ENCODE measurements at regions not wholly inside any gene's neighbourhood (a gene's known extent, or its start where the extent isn't known, plus 50 kb on each side); places are given as distances from the start of the nearest gene placed in this dataset.
A peak's percentile ranks its signal among the peaks of the same experiment; 100 is the strongest.

DNA sequence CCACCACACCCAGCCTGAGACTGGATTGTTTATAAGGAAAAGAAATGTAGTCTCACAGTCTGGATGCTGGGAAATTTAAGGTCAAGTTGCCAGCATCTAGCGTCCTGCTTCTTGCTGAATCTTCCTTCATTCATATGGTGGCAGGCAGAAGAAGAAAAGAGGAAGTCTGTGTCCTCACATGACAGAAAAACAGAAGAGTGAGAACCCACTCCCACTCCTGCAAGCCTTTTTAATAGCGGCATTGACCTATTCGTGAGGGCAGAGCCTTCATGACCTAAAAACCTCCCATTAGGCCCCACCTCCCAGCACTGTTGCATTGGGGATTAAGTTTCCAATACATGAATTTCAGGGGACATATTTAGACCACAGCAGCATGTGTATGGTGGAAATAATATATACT, 160.8 kb upstream of the BMP2 start:
- TF ChIP-seq TAF1 (IDR thresholded peaks at IDR 0.05; ENCODE audit: low read depth, low read length) (no peak), POLR2A (IDR thresholded peaks at IDR 0.05; ENCODE audit: low read depth, low read length) (no peak), PAX5 (IDR thresholded peaks at IDR 0.05; ENCODE audit: insufficient read depth, low read length, severe bottlenecking) (no peak), POU2F2 (IDR thresholded peaks at IDR 0.05; ENCODE audit: low read depth, low read length) (no peak), SPI1 (IDR thresholded peaks at IDR 0.05; ENCODE audit: low read depth, low read length) (no peak), POLR2AphosphoS5 (IDR thresholded peaks at IDR 0.05; ENCODE audit: low read depth, low read length) (no peak)
- DNase-seq (ENCODE audit: insufficient read length, low spot score) (no peak), FAIRE-seq (no peak)

DNA sequence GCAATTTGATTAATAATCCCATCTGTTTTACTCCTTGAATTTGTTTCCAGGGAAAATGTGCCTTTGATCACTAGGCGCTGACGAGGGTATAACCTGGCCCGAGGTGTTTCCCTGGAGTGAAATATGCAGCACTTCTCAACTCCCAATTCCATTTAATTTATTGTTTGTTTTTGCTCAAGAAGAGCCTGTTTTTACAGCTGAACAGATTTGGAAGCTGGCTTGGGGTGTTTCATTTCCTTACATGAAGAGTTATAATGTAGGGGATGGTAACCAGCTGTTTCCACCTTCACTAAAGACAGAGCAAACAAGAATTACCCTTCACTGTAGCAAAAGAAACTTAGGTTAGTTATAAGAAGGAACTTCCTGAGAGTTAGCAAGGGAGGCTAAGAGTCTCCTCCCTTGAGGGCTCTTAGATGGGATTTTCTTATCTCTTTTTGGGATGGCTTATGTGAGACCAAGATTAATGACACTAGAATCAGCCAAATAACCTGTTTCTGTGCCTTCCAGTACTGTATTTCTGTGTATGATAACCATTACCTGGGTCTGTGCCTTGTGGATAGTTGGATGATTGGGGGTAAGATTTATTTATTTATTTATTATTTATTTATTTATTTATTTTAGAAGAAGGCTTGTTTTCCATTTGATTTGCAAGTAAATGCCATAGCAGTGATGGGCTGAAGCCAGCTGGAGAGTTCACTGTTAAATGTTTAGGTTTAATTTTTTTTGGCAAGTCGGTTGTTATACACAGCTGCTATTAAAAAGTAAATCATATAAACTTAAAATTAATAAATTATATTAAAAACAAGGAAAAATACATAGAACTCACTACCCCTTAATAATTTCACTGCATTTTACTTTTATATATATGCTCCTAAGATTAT, 162.2 kb upstream of the BMP2 start:
- FAIRE-seq (no peak), DNase-seq (ENCODE audit: insufficient read length, low spot score) (no peak)
- TF ChIP-seq SPI1 (IDR thresholded peaks at IDR 0.05; ENCODE audit: low read depth, low read length) = no peak
- TF ChIP-seq TAF1 (IDR thresholded peaks at IDR 0.05; ENCODE audit: low read depth, low read length) = no peak

DNA sequence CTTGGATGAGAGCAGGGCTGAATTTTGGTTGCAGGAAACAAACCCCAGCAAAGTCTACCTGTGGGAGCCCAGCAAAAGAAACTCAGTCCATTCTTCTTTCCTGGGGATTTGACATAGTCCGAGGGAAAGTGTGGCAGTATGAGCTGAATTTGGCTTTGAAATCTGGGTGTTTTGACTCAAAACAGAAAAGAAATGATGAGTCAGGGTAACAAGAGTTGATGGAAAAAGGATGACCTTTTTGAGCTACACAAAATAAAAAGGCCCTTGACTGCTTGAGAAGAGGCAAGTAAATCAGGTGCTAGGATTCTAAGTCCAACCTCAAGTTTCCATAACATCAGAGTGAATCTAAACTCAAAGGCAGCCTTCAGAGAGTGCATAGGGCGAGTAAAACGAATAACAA, 163.3 kb upstream of the BMP2 start:
- no peak for TF ChIP-seq POU2F2 (IDR thresholded peaks at IDR 0.05; ENCODE audit: low read depth, low read length)
- no peak for TF ChIP-seq POLR2AphosphoS5 (IDR thresholded peaks at IDR 0.05; ENCODE audit: low read depth, low read length)
- TF ChIP-seq SPI1 (IDR thresholded peaks at IDR 0.05; ENCODE audit: low read depth, low read length) = no peak
- TF ChIP-seq POLR2A (IDR thresholded peaks at IDR 0.05; ENCODE audit: low read depth, low read length) = no peak
- TF ChIP-seq TAF1 (IDR thresholded peaks at IDR 0.05; ENCODE audit: low read depth, low read length) = no peak
- no peak for TF ChIP-seq PAX5 (IDR thresholded peaks at IDR 0.05; ENCODE audit: insufficient read depth, low read length, severe bottlenecking)
- DNase-seq (ENCODE audit: insufficient read length, low spot score) (no peak), FAIRE-seq (no peak)

DNA sequence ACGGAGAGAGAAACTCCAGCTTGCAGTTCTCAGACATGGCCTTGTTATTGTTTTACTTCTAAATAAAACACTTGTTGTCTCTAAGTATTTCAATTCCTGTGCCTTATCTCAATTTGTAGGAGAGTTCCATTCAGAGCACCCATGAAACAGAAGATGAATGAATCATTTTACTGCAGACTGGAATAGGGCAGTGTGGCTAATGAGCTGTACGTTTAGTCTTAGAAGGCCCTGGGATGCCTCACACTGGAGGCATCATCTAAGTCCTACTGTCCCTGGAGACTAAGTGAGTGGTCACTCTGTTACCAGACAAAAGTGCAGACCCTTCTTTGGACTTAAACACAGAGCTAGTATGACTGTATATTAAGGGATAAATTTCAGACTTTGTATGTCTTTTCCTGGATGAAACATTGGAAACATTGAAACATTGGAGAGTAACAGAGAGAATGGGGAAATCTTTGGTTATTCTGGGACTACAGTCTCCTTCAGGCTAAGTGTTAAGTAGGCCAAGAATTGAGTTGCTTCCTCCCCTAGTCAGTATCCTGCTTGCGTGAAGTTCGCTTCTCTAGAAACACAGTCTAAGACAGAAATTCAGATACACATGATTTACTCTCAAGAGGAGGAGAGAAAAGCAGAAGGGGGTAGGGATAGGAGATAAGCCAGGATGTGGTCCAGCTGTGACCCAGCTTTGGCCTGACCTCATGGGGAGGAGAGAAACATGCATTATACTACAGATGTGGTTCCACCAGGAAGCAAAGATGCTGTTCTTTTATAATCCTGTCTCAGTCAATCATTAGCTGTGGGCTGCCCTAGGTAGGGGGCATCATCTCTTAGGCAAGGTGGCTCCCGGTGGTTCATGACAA, 167.4 kb upstream of the BMP2 start:
- TF ChIP-seq POLR2AphosphoS5 (IDR thresholded peaks at IDR 0.05; ENCODE audit: low read depth, low read length) = no peak
- FAIRE-seq = no peak
- no peak for DNase-seq (ENCODE audit: insufficient read length, low spot score)

DNA sequence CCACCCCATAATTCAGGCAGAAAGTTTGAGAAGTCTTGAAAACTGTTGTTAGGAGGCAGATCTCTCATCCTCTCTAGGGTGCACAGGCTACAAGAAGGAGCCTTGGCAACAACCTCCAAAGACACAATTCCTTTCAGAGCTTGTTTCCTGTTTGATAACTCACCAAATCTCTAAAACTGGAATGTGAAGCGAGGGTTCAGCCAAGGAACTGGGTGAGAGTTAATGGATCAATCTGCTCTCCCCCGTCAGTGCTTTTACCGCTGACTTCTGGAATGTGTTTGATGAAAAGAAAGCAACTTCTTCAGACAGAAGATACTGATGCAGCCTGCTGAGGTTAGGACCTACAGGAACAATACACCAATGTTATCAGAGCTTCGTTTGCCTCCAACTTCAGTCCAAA, 171.8 kb upstream of the BMP2 start:
- DNase-seq (ENCODE audit: insufficient read length, low spot score) = no peak
- FAIRE-seq = no peak
- TF ChIP-seq POU2F2 (IDR thresholded peaks at IDR 0.05; ENCODE audit: low read depth, low read length) (no peak), TAF1 (IDR thresholded peaks at IDR 0.05; ENCODE audit: low read depth, low read length) (no peak), POLR2AphosphoS5 (IDR thresholded peaks at IDR 0.05; ENCODE audit: low read depth, low read length) (no peak), POLR2A (IDR thresholded peaks at IDR 0.05; ENCODE audit: low read depth, low read length) (no peak), SPI1 (IDR thresholded peaks at IDR 0.05; ENCODE audit: low read depth, low read length) (no peak), PAX5 (IDR thresholded peaks at IDR 0.05; ENCODE audit: insufficient read depth, low read length, severe bottlenecking) (no peak)

DNA sequence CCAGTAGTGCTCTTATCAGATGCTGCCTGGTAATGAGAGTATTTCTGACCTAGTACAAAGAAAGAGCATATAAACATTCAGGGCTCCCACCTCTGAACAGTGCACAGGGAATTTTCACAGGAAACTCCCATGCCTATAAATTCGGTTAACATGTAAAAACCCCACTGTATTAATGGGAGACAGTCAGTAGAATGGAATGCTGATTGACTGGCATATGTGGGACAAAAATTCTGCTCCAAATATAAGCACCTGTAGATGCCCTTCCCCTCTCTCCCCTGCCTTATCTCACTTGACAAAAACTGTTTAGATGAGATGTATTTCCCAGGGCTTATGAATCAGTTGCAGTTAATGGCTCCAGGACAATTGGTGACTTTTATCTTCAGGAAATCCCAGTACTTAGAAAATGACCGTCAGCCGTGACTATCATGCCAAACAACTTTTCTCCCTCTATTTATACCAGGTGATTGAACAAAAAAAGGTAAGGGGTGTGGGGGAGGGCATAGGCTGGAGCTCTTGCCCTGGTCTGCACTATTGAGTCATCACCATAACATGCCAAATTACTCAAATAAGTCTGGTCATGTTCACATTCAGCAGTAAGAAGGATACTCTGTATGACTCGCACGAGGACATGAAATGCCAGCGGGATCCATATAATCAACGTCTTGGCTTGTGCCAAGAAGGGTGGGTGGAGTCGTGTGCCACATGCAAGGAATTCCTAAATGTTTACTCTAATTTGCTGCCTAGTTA, 176.4 kb upstream of the BMP2 start:
- no peak for FAIRE-seq
- TF ChIP-seq POLR2AphosphoS5 (IDR thresholded peaks at IDR 0.05; ENCODE audit: low read depth, low read length) (no peak), POU2F2 (IDR thresholded peaks at IDR 0.05; ENCODE audit: low read depth, low read length) (no peak), POLR2A (IDR thresholded peaks at IDR 0.05; ENCODE audit: low read depth, low read length) (no peak), PAX5 (IDR thresholded peaks at IDR 0.05; ENCODE audit: insufficient read depth, low read length, severe bottlenecking) (no peak), SPI1 (IDR thresholded peaks at IDR 0.05; ENCODE audit: low read depth, low read length) (no peak), TAF1 (IDR thresholded peaks at IDR 0.05; ENCODE audit: low read depth, low read length) (no peak)
- no peak for DNase-seq (ENCODE audit: insufficient read length, low spot score)

DNA sequence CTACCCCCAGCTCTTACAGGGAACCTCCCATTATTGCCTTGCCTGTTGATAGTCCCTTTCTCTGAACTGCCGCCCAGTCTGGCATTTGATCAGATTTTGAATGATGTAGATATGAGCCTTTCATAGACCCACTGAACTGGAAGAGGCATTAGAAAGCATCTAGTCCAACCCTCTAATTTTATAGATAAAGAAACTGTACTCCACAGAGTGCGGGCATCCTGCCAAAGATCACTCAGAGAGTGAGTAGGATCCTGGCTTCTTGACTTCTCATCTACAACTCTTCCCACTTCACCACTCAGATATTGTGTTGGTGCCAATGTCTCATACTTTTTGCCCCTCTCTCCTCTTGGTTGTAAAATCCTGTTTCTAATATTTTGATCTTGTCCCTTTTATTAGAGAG, 179.2 kb upstream of the BMP2 start:
- no peak for DNase-seq (ENCODE audit: insufficient read length, low spot score)
- no peak for FAIRE-seq
- no peak for TF ChIP-seq POLR2A (IDR thresholded peaks at IDR 0.05; ENCODE audit: low read depth, low read length)
- no peak for TF ChIP-seq SPI1 (IDR thresholded peaks at IDR 0.05; ENCODE audit: low read depth, low read length)

DNA sequence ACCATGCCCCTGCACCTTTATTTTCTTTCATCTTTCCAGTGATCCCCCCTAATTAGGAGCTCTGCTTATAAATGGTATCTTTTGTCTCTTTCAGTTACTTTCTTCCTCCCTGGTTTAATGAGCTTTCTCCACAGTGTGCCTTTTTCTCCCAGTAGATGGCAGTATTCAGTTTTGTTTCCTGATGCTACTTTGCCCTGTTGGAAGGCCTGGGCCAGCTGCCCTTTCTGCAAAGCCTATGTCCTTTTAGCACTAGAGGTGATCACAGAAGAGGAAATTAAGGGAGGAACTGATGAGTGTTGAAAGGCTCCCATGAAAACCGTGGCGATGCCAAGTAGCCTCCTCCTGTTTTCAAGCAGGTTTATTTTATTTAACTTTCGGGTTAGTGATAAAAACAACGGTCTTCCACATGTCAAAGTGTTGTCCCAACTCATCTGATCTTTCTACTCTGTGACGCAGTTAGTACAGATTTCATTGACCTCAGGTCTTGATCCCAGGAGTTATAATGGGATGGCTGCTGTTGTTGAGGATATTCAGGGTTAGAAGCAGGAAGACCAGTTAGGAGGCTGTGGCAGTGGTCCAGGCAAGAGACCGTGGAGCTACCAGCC, 184.2 kb upstream of the BMP2 start:
- DNase-seq (ENCODE audit: insufficient read length, low spot score) (peak; percentile 11), FAIRE-seq (peak; percentile 31)
- TF ChIP-seq TAF1 (IDR thresholded peaks at IDR 0.05; ENCODE audit: low read depth, low read length) (no peak), POU2F2 (IDR thresholded peaks at IDR 0.05; ENCODE audit: low read depth, low read length) (no peak), POLR2AphosphoS5 (IDR thresholded peaks at IDR 0.05; ENCODE audit: low read depth, low read length) (no peak), PAX5 (IDR thresholded peaks at IDR 0.05; ENCODE audit: insufficient read depth, low read length, severe bottlenecking) (no peak), SPI1 (IDR thresholded peaks at IDR 0.05; ENCODE audit: low read depth, low read length) (no peak), POLR2A (IDR thresholded peaks at IDR 0.05; ENCODE audit: low read depth, low read length) (no peak)

DNA sequence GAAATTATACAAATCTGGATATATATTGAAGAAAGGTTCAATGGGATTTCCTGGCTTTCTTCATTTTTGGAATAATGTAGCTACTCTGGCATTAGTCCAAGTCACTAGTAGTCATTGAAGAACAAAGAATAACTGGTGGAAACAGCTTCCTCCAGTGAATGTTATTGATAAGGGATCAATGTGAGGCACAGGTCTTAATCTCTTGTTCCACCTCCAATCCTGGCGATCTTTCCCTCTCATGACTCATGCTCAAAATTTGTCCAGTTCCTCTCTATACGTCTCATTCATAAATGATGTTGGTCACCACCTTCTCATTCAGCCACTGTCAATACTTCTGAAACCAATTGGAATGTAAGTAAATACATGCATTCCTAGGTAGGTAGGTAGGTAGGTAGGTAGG, 185.0 kb upstream of the BMP2 start:
- no peak for TF ChIP-seq SPI1 (IDR thresholded peaks at IDR 0.05; ENCODE audit: low read depth, low read length)
- TF ChIP-seq TAF1 (IDR thresholded peaks at IDR 0.05; ENCODE audit: low read depth, low read length) = no peak
- no peak for TF ChIP-seq POLR2A (IDR thresholded peaks at IDR 0.05; ENCODE audit: low read depth, low read length)
- TF ChIP-seq POU2F2 (IDR thresholded peaks at IDR 0.05; ENCODE audit: low read depth, low read length) = no peak
- no peak for TF ChIP-seq POLR2AphosphoS5 (IDR thresholded peaks at IDR 0.05; ENCODE audit: low read depth, low read length)
- no peak for TF ChIP-seq PAX5 (IDR thresholded peaks at IDR 0.05; ENCODE audit: insufficient read depth, low read length, severe bottlenecking)
- no peak for FAIRE-seq
- DNase-seq (ENCODE audit: insufficient read length, low spot score) = no peak

Measured in GM12891 (cell line).